ENCODE measurements at regions not wholly inside any gene's neighbourhood (a gene's known extent, or its start where the extent isn't known, plus 50 kb on each side); places are given as distances from the start of the nearest gene placed in this dataset.
"Not testable (repeated sequence)": the region's sequence is repeated elsewhere in the genome, so short reads cannot be mapped to it uniquely, and the experiment has no call there.

DNA sequence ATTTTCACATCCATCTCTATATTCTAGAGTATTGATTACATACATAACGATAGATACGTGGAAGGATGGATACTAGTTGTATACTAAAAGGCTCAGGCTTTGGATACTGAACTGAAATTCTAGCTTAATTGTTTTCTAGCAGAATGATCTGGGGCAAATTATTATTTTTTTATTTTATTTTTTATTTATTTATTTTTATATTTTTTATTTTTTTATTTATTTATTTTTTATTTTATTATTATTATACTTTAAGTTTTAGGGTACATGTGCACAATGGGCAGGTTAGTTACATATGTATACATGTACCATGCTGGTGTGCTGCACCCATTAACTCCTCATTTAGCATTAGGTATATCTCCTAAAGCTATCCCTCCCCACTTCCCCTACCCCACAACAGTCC, 432.6 kb upstream of the GRM7 start:
- not testable (repeated sequence) for DNase-seq (ENCODE audit: low read depth in 3 of 3)

DNA sequence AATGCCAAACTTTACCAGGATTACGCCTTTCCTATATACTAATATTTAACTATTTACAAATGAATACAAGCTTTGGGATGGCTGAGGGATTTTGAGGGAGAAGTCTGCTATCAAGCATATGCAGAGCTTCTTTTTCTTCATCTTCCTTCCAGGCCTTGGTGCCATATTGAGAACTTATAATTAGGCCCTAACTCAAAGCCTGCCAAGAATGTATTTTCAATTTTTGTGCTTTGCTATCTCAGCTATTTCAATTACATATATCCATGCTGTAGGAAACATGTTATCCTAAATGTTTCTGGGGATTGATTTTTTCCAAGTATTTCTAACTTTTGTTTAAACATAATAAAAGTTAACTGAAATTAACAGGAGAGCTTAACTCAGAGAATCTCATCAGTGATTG, 425.0 kb upstream of the GRM7 start:
- DNase-seq (ENCODE audit: low read depth in 3 of 3), result no peak

- DNase-seq (ENCODE audit: low read depth in 3 of 3), result no peak
These were observed 423.3 kb upstream of the GRM7 start for GRCh38 chr3:6437631-6438030.

- no peak for DNase-seq (ENCODE audit: low read depth in 3 of 3)
These were observed 422.9 kb upstream of the GRM7 start for GRCh38 chr3:6438031-6438430.

DNA sequence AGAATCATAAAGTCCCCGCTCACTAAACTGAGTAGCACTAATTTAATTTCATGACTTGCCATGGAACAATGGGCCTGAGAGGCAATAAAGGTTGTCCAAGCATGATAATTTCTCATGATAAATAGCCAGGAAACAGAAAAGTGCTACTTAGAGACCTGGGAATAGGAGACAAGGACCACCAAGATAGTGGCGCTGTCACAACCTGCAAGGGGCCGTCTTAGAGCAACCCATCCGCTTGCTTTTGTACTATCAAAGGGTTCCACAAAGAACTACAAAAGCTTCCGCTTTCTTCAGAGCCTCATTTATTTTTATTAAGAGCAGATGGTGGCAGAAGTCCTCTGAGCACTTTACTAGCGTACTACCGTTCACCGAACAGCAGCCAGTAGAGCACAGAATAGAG, 421.7 kb upstream of the GRM7 start:
- DNase-seq (ENCODE audit: low read depth in 3 of 3), result no peak

DNA sequence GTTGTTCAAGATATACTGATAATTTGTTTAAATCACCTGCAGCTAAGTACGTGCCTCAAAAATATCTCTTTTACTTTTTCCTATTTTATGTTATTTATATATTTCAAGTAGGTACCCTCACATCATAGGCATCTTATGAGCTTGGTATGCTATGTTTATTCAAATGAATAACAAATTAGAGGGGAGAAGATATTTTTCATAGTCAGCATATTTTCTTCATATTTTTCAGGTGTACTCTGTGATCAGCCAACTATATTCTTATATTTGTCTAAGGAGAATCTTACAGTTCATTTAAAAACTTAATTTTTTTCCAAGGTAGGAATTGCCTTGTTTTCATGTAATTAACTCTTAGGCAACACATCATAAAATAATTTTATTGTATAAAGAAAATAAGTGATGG, 421.1 kb upstream of the GRM7 start:
- no peak for DNase-seq (ENCODE audit: low read depth in 3 of 3)

- no peak for DNase-seq (ENCODE audit: low read depth in 3 of 3)
These were observed 415.8 kb upstream of the GRM7 start for GRCh38 chr3:6444888-6445658.

- DNase-seq (ENCODE audit: low read depth in 3 of 3), result no peak
These were observed 413.6 kb upstream of the GRM7 start for GRCh38 chr3:6447166-6447801.

GRCh38 chr3:6448011-6448410, 412.9 kb upstream of the GRM7 start:
- DNase-seq (ENCODE audit: low read depth in 3 of 3), result no peak

GRCh38 chr3:6449099-6449498, 411.8 kb upstream of the GRM7 start:
- no peak for DNase-seq (ENCODE audit: low read depth in 3 of 3)

GRCh38 chr3:6452974-6453373, 407.9 kb upstream of the GRM7 start:
- no peak for DNase-seq (ENCODE audit: low read depth in 3 of 3)

DNA sequence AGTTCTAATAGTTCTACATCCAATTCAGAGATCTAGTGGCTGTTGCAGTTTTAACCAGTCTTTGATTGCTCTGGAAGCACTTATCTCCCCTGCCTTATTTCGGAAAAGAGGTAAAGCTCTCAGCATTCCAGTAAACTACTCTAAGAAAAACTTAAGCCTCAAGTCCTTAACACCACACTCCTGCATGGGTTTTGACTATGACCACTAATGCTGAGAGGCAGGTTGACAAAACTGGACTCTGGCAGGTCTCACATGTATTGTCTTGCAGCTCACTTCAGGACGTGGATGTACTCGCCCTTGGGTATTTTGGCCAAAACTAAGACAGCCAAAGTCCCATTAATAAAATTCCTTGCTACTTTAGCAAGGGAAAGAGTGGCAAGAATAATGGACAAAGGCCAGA, 405.9 kb upstream of the GRM7 start:
- DNase-seq (ENCODE audit: low read depth in 3 of 3), result no peak

- DNase-seq (ENCODE audit: low read depth in 3 of 3), result no peak
These were observed 393.7 kb upstream of the GRM7 start for GRCh38 chr3:6467186-6467585.

- no peak for DNase-seq (ENCODE audit: low read depth in 3 of 3)
These were observed 392.3 kb upstream of the GRM7 start for GRCh38 chr3:6468589-6468988.

DNA sequence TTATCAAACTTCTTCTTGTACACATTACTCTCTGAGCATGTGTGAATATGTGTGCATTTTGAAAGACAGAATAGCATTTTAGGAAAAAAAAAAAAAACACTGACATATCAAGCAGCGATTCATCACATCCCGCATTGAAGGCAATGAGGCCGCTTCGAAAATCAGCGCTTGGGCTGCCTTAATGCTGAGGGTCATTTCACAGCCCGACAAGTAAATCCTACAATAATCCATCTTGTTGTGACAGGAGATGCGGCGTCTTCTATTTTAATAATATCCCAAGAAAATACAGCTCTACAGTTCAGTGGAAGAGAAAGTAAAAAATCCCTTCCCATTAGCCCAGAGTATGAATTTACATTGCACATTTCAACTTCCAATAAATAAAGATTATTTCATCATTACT, 389.2 kb upstream of the GRM7 start:
- DNase-seq (ENCODE audit: low read depth in 3 of 3), result no peak

GRCh38 chr3:6490487-6491327, 370.2 kb upstream of the GRM7 start:
- DNase-seq (ENCODE audit: low read depth in 3 of 3), result not testable (repeated sequence)

GRCh38 chr3:6491768-6492167, 369.1 kb upstream of the GRM7 start:
- DNase-seq (ENCODE audit: low read depth in 3 of 3), result no peak

- DNase-seq (ENCODE audit: low read depth in 3 of 3), result no peak
These were observed 368.6 kb upstream of the GRM7 start for GRCh38 chr3:6492306-6492705.

GRCh38 chr3:6498944-6499343, 362.0 kb upstream of the GRM7 start:
- not testable (repeated sequence) for DNase-seq (ENCODE audit: low read depth in 3 of 3)

GRCh38 chr3:6504347-6504746, 356.6 kb upstream of the GRM7 start:
- no peak for DNase-seq (ENCODE audit: low read depth in 3 of 3)

GRCh38 chr3:6504834-6505233, 356.1 kb upstream of the GRM7 start:
- DNase-seq (ENCODE audit: low read depth in 3 of 3), result no peak

DNA sequence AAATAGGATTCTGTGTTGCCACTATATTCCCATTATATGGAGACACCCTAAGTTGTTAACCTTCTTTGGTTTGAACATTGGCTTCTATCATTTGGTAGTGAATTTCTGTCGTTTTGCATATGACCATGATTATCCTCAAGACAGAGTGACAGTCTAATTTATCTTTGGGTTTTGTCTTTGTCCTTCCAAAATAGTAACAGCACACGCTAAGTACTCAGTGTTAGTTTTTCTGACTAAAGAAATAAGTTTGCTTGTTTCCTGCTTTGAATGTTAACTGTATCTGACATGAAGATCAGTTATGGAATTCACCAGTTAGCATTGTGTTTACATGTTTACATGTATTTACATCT, 352.5 kb upstream of the GRM7 start:
- DNase-seq (ENCODE audit: low read depth in 3 of 3), result no peak

- DNase-seq (ENCODE audit: low read depth in 3 of 3), result no peak
These were observed 351.3 kb upstream of the GRM7 start for GRCh38 chr3:6509576-6509975.
